GM19351 (cell line): ENCODE measurements at regions not wholly inside any gene's neighbourhood (a gene's known extent, or its start where the extent isn't known, plus 50 kb on each side); places are given as distances from the start of the nearest gene placed in this dataset.
A peak's percentile ranks its signal among the peaks of the same experiment; 100 is the strongest.

Experiments
- ATAC-seq: cut with Tn5 transposase; IDR thresholded peaks from one replicate; pipeline ENCODE4 v1.9.1; 2021; ENCODE audit warnings: mild to moderate bottlenecking, moderate library complexity; ENCODE audit not compliant: unreplicated experiment

GRCh38 chr6:153882411-153882810, 156.6 kb upstream of the OPRM1 start:
- no peak for ATAC-seq

- ATAC-seq: no peak
Observed at GRCh38 chr6:153873541-153873940, 165.5 kb upstream of the OPRM1 start.

- ATAC-seq: no peak
Observed at GRCh38 chr6:153872946-153873345, 166.1 kb upstream of the OPRM1 start.

- no peak for ATAC-seq
Observed at GRCh38 chr6:153862927-153863326, 176.1 kb upstream of the OPRM1 start.

GRCh38 chr6:153862139-153862538, 176.9 kb upstream of the OPRM1 start:
- no peak for ATAC-seq

GRCh38 chr6:153858529-153858928, 180.5 kb upstream of the OPRM1 start:
- peak; percentile 79 for ATAC-seq

GRCh38 chr6:153856929-153857376, 182.1 kb upstream of the OPRM1 start:
- ATAC-seq: no peak

- no peak for ATAC-seq
Observed at GRCh38 chr6:153852481-153852880, 186.6 kb upstream of the OPRM1 start.

GRCh38 chr6:153852034-153852433, 187.0 kb upstream of the OPRM1 start:
- no peak for ATAC-seq

GRCh38 chr6:153849072-153849779, 189.8 kb upstream of the OPRM1 start:
- no peak for ATAC-seq

- no peak for ATAC-seq
Observed at GRCh38 chr6:153843420-153843819, 195.6 kb upstream of the OPRM1 start.

GRCh38 chr6:153842491-153842890, 196.5 kb upstream of the OPRM1 start:
- ATAC-seq: no peak

- no peak for ATAC-seq
Observed at GRCh38 chr6:153840039-153840850, 198.8 kb upstream of the OPRM1 start.

GRCh38 chr6:153832543-153832942, 206.5 kb upstream of the OPRM1 start:
- no peak for ATAC-seq

- no peak for ATAC-seq
Observed at GRCh38 chr6:153831350-153832078, 207.5 kb upstream of the OPRM1 start.

- no peak for ATAC-seq
Observed at GRCh38 chr6:153817173-153817572, 221.9 kb upstream of the OPRM1 start.

GRCh38 chr6:153816366-153816765, 222.7 kb upstream of the OPRM1 start:
- no peak for ATAC-seq

GRCh38 chr6:153814136-153814535, 224.9 kb upstream of the OPRM1 start:
- ATAC-seq: no peak

- no peak for ATAC-seq
Observed at GRCh38 chr6:153804755-153805330, 234.2 kb upstream of the OPRM1 start.

GRCh38 chr6:153801917-153802316, 237.1 kb upstream of the OPRM1 start:
- ATAC-seq: no peak

GRCh38 chr6:153800580-153801188, 238.4 kb upstream of the OPRM1 start:
- no peak for ATAC-seq
